Common myeloid progenitor, CD34-positive (primary cell): ENCODE measurements at regions not wholly inside any gene's neighbourhood (a gene's known extent, or its start where the extent isn't known, plus 50 kb on each side); places are given as distances from the start of the nearest gene placed in this dataset.
A peak's percentile ranks its signal among the peaks of the same experiment; 100 is the strongest.

Experiments used
- CTCF ChIA-PET: fragments of 350-600 bp; sonication (Branson Sonifier 250); formaldehyde crosslinking; loops from one replicate; lab custom pipeline; 2021; ENCODE audit warnings: antibody characterized with exemption; lab: Charles Lee
- POLR2A ChIA-PET: fragments of 350-600 bp; sonication (Branson Sonifier 250); formaldehyde crosslinking; loops from one replicate; lab custom pipeline; 2021; ENCODE audit warnings: antibody characterized with exemption; lab: Charles Lee
- DNase-seq, 3 donors: peaks; one replicate each; pipeline versions ENCODE4 v3.0.0 to v3.0.0-alpha.2; 2013
- H3K27ac ChIP-seq, 2 experiments: 1 replicate in 1 of 2; 2 replicates in 1 of 2; pipeline ENCODE4 v1.7.0; 2013; ENCODE audit warnings: inconsistent platforms in 2 of 2, low read length in 2 of 2, mild to moderate bottlenecking in 2 of 2, low read depth in 1 of 2, moderate library complexity in 1 of 2; ENCODE audit not compliant: severe bottlenecking in 2 of 2, insufficient read depth in 1 of 2, poor library complexity in 1 of 2
- H3K27me3 ChIP-seq, 5 experiments: replicated peaks in 2 of 5; 1 replicate in 3 of 5; 2 replicates in 2 of 5; pipeline versions ENCODE4 v1.6.1 to v1.7.0; 2013; ENCODE audit warnings: low read length in 4 of 5, mild to moderate bottlenecking in 2 of 5, moderate library complexity in 2 of 5, inconsistent platforms in 1 of 5; ENCODE audit not compliant: insufficient read depth in 5 of 5, control insufficient read depth in 4 of 5
- H3K36me3 ChIP-seq, 4 experiments: 1 replicate in 2 of 4; 2 replicates in 2 of 4; pipeline versions ENCODE4 v1.6.1 to v1.7.0; 2013; ENCODE audit warnings: low read length in 3 of 4, control low read depth in 1 of 4, mild to moderate bottlenecking in 1 of 4; ENCODE audit not compliant: control insufficient read depth in 4 of 4, insufficient read depth in 4 of 4
- H3K4me1 ChIP-seq, 4 experiments: 1 replicate in 3 of 4; 2 replicates in 1 of 4; pipeline versions ENCODE4 v1.6.1 to v1.7.1; 2013; ENCODE audit warnings: low read length in 3 of 4, mild to moderate bottlenecking in 3 of 4, control low read depth in 1 of 4, inconsistent platforms in 1 of 4, moderate library complexity in 1 of 4; ENCODE audit not compliant: control insufficient read depth in 4 of 4, insufficient read depth in 4 of 4; ENCODE audit errors: control extremely low read depth in 1 of 4
- H3K4me3 ChIP-seq, 7 experiments: 1 replicate in 4 of 7; 2 replicates in 3 of 7; pipeline versions ENCODE4 v1.5.1 to v1.7.0; 2013; ENCODE audit warnings: mild to moderate bottlenecking in 7 of 7, low read length in 6 of 7, moderate library complexity in 6 of 7, inconsistent platforms in 2 of 7, low read depth in 2 of 7, control low read depth in 1 of 7; ENCODE audit not compliant: insufficient read depth in 4 of 7, control insufficient read depth in 1 of 7; ENCODE audit errors: extremely low read depth in 1 of 7
- H3K9me3 ChIP-seq, 5 experiments: 1 replicate in 4 of 5; 2 replicates in 1 of 5; pipeline versions ENCODE4 v1.6.1 to v1.7.1; 2013; ENCODE audit warnings: low read length in 4 of 5, mild to moderate bottlenecking in 2 of 5, inconsistent platforms in 1 of 5, low read depth in 1 of 5, moderate library complexity in 1 of 5; ENCODE audit not compliant: control insufficient read depth in 4 of 5, insufficient read depth in 2 of 5; ENCODE audit errors: control extremely low read depth in 1 of 5
- WGBS: methylation state at CpG from one replicate; pipeline ENCODE4 v1.1.5; 2013; ENCODE audit not compliant: insufficient coverage; 5-methylcytosine and 5-hydroxymethylcytosine counted together

DNA sequence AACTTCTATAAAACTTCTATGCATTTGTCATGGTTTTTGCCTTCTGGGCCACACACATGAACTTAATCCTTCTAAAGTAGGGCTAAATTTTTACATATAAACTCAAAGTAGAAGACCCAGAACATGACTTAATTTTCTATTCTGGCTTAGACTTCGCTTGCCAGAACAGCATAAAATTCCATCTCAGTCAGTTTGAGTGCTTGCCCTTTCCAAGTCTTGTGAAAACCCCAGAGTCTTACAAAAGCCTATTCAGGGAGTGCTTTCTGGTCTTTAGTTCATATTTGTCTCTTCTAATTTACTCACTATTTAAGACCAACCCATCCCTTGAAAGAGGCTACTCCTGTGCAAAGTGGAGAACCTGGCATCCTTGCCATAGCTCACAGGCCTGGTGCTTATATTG, 201.6 kb upstream of the MEOX2 start:
- ChIA-PET CTCF (interaction anchor here (1.4 kb wide), 1 partner anchor 16 kb away, joined by 4 read pairs; no protein-coding TSS in a partner anchor), POLR2A (no interaction called here)
- DNase-seq = no peak
- no peaks in the 10 kb centered on the region for H3K9me3 ChIP-seq
- H3K36me3 ChIP-seq = no peaks in the 10 kb centered on the region
- no peak overlapping the region for H3K4me3 ChIP-seq
- H3K27ac ChIP-seq = no peak overlapping the region
- H3K27me3 ChIP-seq = no peaks in the 10 kb centered on the region
- H3K4me1 ChIP-seq = peaks cover 0 to 14% (median 5%) of the 10 kb centered on the region in 4 experiments
- WGBS = 100% methylated on average over 1 of the region's 1 CpG

DNA sequence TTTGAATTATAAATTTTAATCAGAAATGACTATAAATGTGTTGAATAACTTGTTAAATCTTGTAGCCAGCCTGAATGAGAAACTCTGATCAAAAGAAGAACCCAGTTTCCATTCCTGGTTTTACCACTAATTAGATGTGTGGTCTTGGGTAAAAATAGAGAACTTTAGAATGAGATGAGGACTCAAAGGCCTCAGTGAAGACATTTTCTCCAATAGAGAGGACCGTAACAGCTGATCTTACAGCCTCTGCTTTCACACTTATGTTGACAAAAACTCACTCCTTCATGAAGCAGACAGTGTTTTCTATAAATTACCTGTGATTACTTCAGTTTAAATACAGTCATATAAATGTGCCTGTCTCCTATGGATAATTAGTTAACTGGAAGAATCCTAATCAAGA, 200.1 kb upstream of the MEOX2 start:
- no peaks in the 10 kb centered on the region for H3K36me3 ChIP-seq
- POLR2A ChIA-PET = no interaction called here
- H3K27ac ChIP-seq = no peak overlapping the region
- CTCF ChIA-PET = no interaction called here
- WGBS = 100% methylated on average over 1 of the region's 1 CpG
- H3K4me3 ChIP-seq = no peak overlapping the region
- H3K9me3 ChIP-seq = no peaks in the 10 kb centered on the region
- peak in 2 of 3 donors; percentile 19 to 27 for DNase-seq
- H3K4me1 ChIP-seq = peaks cover 0 to 14% (median 5%) of the 10 kb centered on the region in 4 experiments
- no peaks in the 10 kb centered on the region for H3K27me3 ChIP-seq

DNA sequence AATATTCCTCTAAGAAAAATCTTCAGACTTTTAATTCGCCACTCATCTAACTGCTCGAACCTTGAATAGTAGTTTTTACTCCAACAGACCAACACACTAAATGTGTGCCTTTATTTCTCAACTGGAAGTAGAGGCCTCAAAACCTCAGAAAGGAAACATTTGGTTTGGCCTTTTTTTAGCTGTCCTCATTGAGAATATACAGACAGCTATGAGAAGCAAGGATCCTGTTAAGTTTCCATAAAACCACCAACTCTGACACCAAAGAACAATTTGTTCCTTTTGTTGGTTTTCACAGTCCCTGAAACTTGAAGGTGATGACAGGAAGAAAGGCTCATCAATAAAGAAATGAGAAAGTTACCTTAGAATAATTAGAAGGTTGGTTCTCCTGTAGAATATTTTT, 199.2 kb upstream of the MEOX2 start:
- ChIA-PET CTCF (no interaction called here), POLR2A (no interaction called here)
- 25% methylated on average over 2 of the region's 2 CpGs for WGBS
- Histone ChIP-seq H3K36me3 (no peaks in the 10 kb centered on the region), H3K9me3 (peaks cover 0 to 2% (median 0%) of the 10 kb centered on the region in 5 experiments), H3K27me3 (no peaks in the 10 kb centered on the region), H3K4me1 (peaks cover 0 to 14% (median 5%) of the 10 kb centered on the region in 4 experiments), H3K27ac (no peak overlapping the region), H3K4me3 (no peak overlapping the region)
- peak in 2 of 3 donors; percentile 9 to 10 for DNase-seq

DNA sequence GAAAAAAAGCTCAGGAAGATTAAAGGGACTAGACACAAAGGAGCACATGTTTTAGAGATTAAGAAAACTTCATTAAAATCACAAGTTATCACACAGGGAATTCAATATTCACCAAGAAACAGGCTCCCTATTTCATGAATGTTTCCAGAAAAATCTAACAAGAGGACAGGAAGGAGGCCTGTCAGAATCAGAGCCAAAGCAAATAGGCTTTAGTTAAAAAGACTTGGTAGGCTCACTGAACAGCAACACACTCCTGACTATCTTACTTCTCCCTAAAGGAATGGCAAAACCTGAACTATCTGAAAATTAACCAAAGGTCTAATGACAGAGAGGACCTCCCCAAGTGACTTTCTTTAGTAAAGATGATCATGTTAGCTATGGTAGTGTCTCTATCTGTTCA, 188.3 kb upstream of the MEOX2 start:
- no peak for DNase-seq
- ChIA-PET CTCF (interaction anchor here (1.1 kb wide), 1 partner anchor 10 kb away, joined by 3 read pairs; no protein-coding TSS in a partner anchor), POLR2A (no interaction called here)
- Histone ChIP-seq H3K9me3 (no peaks in the 10 kb centered on the region), H3K27me3 (no peaks in the 10 kb centered on the region), H3K4me3 (no peak overlapping the region), H3K4me1 (no peaks in the 10 kb centered on the region), H3K36me3 (no peaks in the 10 kb centered on the region), H3K27ac (no peak overlapping the region)

DNA sequence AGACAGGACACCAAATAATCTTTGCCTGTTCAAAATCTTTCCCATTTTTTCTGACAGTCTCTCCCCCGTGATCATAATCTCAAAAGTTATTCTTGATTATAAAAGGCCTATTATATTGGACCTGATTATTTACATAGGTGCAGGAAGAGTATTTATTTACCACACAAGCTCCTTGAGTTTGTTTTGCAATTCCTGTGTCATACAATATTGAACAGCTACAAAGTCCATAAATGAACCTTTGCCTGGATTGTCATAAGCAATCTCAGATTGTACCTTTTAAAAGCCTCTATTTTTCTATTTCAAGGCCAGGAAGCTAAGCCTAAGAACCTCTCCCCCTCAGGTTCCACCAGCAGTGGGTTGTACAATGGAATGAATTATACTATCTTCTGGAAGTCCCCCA, 183.9 kb upstream of the MEOX2 start:
- no CpG with 5 or more reads among the region's 1 CpG for WGBS
- H3K36me3 ChIP-seq = no peaks in the 10 kb centered on the region
- no peaks in the 10 kb centered on the region for H3K27me3 ChIP-seq
- H3K4me1 ChIP-seq = no peaks in the 10 kb centered on the region
- POLR2A ChIA-PET = interaction anchor here (0.6 kb wide), 1 partner anchor 77 kb away, joined by 3 read pairs; no protein-coding TSS in a partner anchor
- no peaks in the 10 kb centered on the region for H3K9me3 ChIP-seq
- no peak overlapping the region for H3K27ac ChIP-seq
- CTCF ChIA-PET = no interaction called here
- no peak overlapping the region for H3K4me3 ChIP-seq
- DNase-seq = no peak

DNA sequence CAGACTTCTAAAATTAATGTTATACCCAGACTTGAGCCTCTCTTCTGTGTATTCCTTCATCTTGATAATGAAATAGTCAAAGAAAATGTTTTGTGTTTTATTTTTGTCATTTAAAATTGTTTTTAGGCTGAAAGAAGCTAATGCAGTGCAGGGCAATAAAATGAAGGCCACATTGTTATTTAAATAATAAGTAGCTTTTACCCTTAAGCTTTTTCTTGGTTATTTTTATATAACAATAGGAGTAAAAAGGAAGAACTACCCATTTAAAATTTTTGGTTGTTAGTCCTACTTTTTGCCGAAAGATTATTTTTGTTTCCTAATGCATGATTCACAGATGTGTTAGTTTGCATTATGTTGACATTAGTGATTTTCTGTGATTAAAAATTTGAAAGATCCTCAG, 181.0 kb upstream of the MEOX2 start:
- no peaks in the 10 kb centered on the region for H3K27me3 ChIP-seq
- ChIA-PET POLR2A (no interaction called here), CTCF (no interaction called here)
- H3K4me1 ChIP-seq = no peaks in the 10 kb centered on the region
- H3K4me3 ChIP-seq = no peak overlapping the region
- no peaks in the 10 kb centered on the region for H3K36me3 ChIP-seq
- WGBS = no CpG with 5 or more reads among the region's 1 CpG
- H3K27ac ChIP-seq = no peak overlapping the region
- no peak for DNase-seq
- H3K9me3 ChIP-seq = no peaks in the 10 kb centered on the region

DNA sequence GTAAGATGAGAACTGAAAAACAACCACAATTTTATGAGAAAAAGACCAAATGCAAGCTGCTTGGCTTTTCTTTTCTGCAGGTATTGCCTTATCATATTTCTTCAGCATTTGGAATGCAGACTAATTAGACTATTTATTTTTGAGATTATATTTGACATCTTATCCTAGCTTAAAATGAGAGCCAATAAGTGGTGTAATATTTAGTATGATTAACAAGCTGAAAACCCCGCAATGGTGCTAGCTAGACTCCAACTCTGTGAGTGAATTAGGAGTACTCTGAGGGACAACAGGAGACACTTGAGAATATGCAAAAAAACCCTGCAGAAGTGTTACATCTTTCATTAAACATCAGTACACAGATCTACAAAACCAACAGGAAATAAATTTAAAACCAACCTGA, 180.3 kb upstream of the MEOX2 start:
- no peak for DNase-seq
- no peaks in the 10 kb centered on the region for H3K27me3 ChIP-seq
- no peak overlapping the region for H3K27ac ChIP-seq
- no peaks in the 10 kb centered on the region for H3K36me3 ChIP-seq
- no CpG with 5 or more reads among the region's 1 CpG for WGBS
- no peak overlapping the region for H3K4me3 ChIP-seq
- ChIA-PET POLR2A (no interaction called here), CTCF (no interaction called here)
- H3K9me3 ChIP-seq = no peaks in the 10 kb centered on the region
- H3K4me1 ChIP-seq = no peaks in the 10 kb centered on the region
